A673 (cell line): ENCODE measurements at regions not wholly inside any gene's neighbourhood (a gene's known extent, or its start where the extent isn't known, plus 50 kb on each side); places are given as distances from the start of the nearest gene placed in this dataset.

Source experiments
- BruUV-seq: library from RNA; stranded (reverse); fragments of 400-500 nt; replicated peaks from 2 replicates; lab custom pipeline; 2021; lab: Mats Ljungman, UMichigan
- CTCF ChIA-PET: fragments of 300-600 bp; sonication (Branson Sonifier 250); formaldehyde crosslinking; loops from one replicate; lab custom pipeline; 2022; ENCODE audit warnings: antibody characterized with exemption; lab: Charles Lee
- POLR2A ChIA-PET: fragments of 300-600 bp; sonication (Branson Sonifier 250); formaldehyde crosslinking; loops from one replicate; lab custom pipeline; 2022; ENCODE audit warnings: antibody characterized with exemption; ENCODE audit not compliant: low non-redundant PET; lab: Charles Lee
- DNase-seq: peaks from one replicate; pipeline ENCODE4 v3.0.0-alpha.2; 2015; ENCODE audit warnings: low spot score
- H3K27ac ChIP-seq: fragments of 200-600 bp; sonication (generic); 2 replicates; pipeline ENCODE4 v1.5.1; 2016; ENCODE audit warnings: mixed run types, low read depth, mild to moderate bottlenecking, mixed read lengths, antibody characterized with exemption, low read length; ENCODE audit not compliant: poor library complexity, severe bottlenecking
- H3K27me3 ChIP-seq: fragments of 200-600 bp; sonication (generic); replicated peaks from 2 replicates; pipeline ENCODE4 v1.6.1; 2017; ENCODE audit warnings: mixed run types, low read depth, mild to moderate bottlenecking, mixed read lengths, antibody characterized with exemption, low read length; ENCODE audit not compliant: insufficient read depth, poor library complexity
- H3K36me3 ChIP-seq: fragments of 200-600 bp; sonication (generic); 2 replicates; pipeline ENCODE4 v1.6.1; 2016; ENCODE audit warnings: mixed run types, mild to moderate bottlenecking, mixed read lengths, antibody characterized with exemption, low read length; ENCODE audit not compliant: insufficient read depth, poor library complexity, severe bottlenecking
- H3K4me1 ChIP-seq: fragments of 200-600 bp; sonication (generic); 2 replicates; pipeline ENCODE4 v1.6.1; 2017; ENCODE audit warnings: mixed run types, mild to moderate bottlenecking, mixed read lengths, antibody characterized with exemption, low read length; ENCODE audit not compliant: insufficient read depth, poor library complexity, severe bottlenecking
- H3K4me3 ChIP-seq: fragments of 200-600 bp; sonication (generic); 2 replicates; pipeline ENCODE4 v1.5.1; 2016; ENCODE audit warnings: low read depth, mixed run types, mild to moderate bottlenecking, mixed read lengths, low read length; ENCODE audit not compliant: poor library complexity, severe bottlenecking
- H3K9me3 ChIP-seq: fragments of 200-600 bp; sonication (generic); 2 replicates; pipeline ENCODE4 v1.6.1; 2016; ENCODE audit warnings: mixed run types, low read depth, mild to moderate bottlenecking, mixed read lengths, antibody characterized with exemption, low read length; ENCODE audit not compliant: poor library complexity, severe bottlenecking
- EZH2 ChIP-seq: fragments of 200-600 bp; sonication (generic); IDR thresholded peaks from 2 replicates; pipeline ENCODE4 v1.6.1; 2017; ENCODE audit warnings: borderline replicate concordance, low read depth, mild to moderate bottlenecking, mixed read lengths, antibody characterized with exemption, low read length; ENCODE audit not compliant: poor library complexity, severe bottlenecking
- intact Hi-C: fragments of 100-400 bp; cut with micrococcal nuclease; formaldehyde crosslinking; loops from one replicate; pipeline ENCODE4 v1.10.0; 2022; ENCODE audit not compliant: unreplicated experiment
- TF ChIP-seq, protein P1 (sequence below): fragments of 300-800, 200-600 bp; sonication (generic); conservative IDR thresholded peaks from 2 replicates; pipeline ENCODE4 v1.5.1; 2017; ENCODE audit warnings: low read depth, mild to moderate bottlenecking, antibody characterized with exemption, low read length, moderate library complexity, mixed read lengths

- intact Hi-C loops = no loop called here
- ChIA-PET POLR2A (no interaction called here), CTCF (no interaction called here)
- no peak overlapping the region for H3K4me3 ChIP-seq
- no peak for DNase-seq
- no peaks in the 10 kb centered on the region for H3K27me3 ChIP-seq
- no TSS peak for BruUV-seq
- no peaks in the 10 kb centered on the region for H3K36me3 ChIP-seq
- no peaks in the 10 kb centered on the region for H3K4me1 ChIP-seq
- TF ChIP-seq EZH2 = no peak
- TF ChIP-seq, protein P1, sequence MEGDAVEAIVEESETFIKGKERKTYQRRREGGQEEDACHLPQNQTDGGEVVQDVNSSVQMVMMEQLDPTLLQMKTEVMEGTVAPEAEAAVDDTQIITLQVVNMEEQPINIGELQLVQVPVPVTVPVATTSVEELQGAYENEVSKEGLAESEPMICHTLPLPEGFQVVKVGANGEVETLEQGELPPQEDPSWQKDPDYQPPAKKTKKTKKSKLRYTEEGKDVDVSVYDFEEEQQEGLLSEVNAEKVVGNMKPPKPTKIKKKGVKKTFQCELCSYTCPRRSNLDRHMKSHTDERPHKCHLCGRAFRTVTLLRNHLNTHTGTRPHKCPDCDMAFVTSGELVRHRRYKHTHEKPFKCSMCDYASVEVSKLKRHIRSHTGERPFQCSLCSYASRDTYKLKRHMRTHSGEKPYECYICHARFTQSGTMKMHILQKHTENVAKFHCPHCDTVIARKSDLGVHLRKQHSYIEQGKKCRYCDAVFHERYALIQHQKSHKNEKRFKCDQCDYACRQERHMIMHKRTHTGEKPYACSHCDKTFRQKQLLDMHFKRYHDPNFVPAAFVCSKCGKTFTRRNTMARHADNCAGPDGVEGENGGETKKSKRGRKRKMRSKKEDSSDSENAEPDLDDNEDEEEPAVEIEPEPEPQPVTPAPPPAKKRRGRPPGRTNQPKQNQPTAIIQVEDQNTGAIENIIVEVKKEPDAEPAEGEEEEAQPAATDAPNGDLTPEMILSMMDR = no peak
- no peaks in the 10 kb centered on the region for H3K9me3 ChIP-seq
- no peak overlapping the region for H3K27ac ChIP-seq
Observed at GRCh38 chrX:38930474-38930873, 129.2 kb downstream of the MID1IP1 start.

GRCh38 chrX:38935561-38935960, 134.3 kb downstream of the MID1IP1 start:
- intact Hi-C loops = no loop called here
- no peaks in the 10 kb centered on the region for H3K4me1 ChIP-seq
- no peaks in the 10 kb centered on the region for H3K27me3 ChIP-seq
- H3K9me3 ChIP-seq = no peaks in the 10 kb centered on the region
- no TSS peak for BruUV-seq
- ChIA-PET POLR2A (no interaction called here), CTCF (no interaction called here)
- DNase-seq = no peak
- H3K4me3 ChIP-seq = no peak overlapping the region
- TF ChIP-seq, protein P1 = no peak
- no peak for TF ChIP-seq EZH2
- no peaks in the 10 kb centered on the region for H3K36me3 ChIP-seq
- H3K27ac ChIP-seq = no peak overlapping the region

GRCh38 chrX:38937400-38937799, 136.1 kb downstream of the MID1IP1 start:
- H3K4me1 ChIP-seq = no peaks in the 10 kb centered on the region
- H3K4me3 ChIP-seq = no peak overlapping the region
- H3K36me3 ChIP-seq = no peaks in the 10 kb centered on the region
- H3K27ac ChIP-seq = no peak overlapping the region
- TF ChIP-seq EZH2 = no peak
- TF ChIP-seq, protein P1 = no peak
- CTCF ChIA-PET = no interaction called here
- H3K9me3 ChIP-seq = no peaks in the 10 kb centered on the region
- no peaks in the 10 kb centered on the region for H3K27me3 ChIP-seq
- intact Hi-C loops = no loop called here
- no peak for DNase-seq
- POLR2A ChIA-PET = no interaction called here
- no TSS peak for BruUV-seq
